HG03432 (cell line): ENCODE measurements at regions not wholly inside any gene's neighbourhood (a gene's known extent, or its start where the extent isn't known, plus 50 kb on each side); places are given as distances from the start of the nearest gene placed in this dataset.
A peak's percentile ranks its signal among the peaks of the same experiment; 100 is the strongest.

Experiments
- ATAC-seq: cut with Tn5 transposase; IDR thresholded peaks from one replicate; pipeline ENCODE4 v1.9.1; 2021; ENCODE audit warnings: mild to moderate bottlenecking, moderate library complexity; ENCODE audit not compliant: unreplicated experiment

GRCh38 chr5:52710310-52710971, 77.3 kb upstream of the ITGA1 start:
- peak; percentile 46 for ATAC-seq

- ATAC-seq: no peak
These were observed 76.6 kb upstream of the ITGA1 start for GRCh38 chr5:52710972-52711596.

- no peak for ATAC-seq
These were observed 75.4 kb upstream of the ITGA1 start for GRCh38 chr5:52712354-52712753.

DNA sequence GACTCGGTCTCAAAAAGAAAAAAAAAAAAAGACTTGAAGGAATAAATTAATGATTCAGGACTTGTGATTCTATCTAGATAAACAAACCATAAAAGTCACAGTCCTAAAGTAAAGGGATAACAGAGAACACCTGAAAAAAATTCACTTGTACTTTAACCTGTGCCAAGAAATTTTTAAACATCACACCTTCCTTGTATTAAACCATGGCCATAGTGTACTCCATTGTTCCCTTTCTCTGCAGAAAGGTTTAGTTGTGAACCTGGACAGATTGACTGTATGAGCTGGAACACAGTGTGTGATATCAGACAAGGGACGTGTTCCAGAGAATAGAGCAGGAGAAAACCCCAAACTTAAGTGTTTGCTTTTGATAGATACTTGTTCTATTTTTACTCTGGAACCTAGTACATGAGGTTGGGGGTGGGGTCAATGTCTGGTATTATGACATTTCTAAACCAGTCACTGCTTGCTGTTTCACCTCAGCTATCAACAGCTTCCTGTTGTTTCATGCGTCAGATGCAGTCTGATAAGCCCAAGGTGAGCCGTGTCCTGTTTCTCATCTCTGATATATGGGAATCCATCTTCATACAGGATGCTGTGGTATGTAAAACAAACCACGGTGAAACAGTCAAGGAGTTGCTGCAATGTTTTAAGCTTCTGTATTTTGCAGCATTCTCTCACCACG, 62.5 kb upstream of the ITGA1 start:
- ATAC-seq: peak; percentile 91

DNA sequence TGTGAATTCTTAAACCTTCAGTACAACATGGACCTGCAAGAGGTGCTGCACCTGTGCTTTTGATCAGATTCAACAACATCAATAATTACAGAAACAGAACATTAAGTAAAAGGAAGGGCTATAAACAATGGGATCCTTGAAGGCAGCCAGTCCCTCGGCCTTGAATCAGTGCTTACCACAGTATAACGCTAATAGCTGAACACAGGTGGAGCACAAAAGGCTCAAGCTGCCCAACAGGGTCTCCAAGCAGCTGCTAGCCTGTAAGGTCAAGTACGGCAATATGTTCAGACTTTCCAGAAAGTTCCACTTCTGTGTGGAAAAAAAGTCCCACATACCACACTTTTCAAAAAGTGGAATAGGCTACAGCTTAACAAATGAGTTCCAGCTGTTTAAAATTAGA, 61.9 kb upstream of the ITGA1 start:
- peak; percentile 15 for ATAC-seq

DNA sequence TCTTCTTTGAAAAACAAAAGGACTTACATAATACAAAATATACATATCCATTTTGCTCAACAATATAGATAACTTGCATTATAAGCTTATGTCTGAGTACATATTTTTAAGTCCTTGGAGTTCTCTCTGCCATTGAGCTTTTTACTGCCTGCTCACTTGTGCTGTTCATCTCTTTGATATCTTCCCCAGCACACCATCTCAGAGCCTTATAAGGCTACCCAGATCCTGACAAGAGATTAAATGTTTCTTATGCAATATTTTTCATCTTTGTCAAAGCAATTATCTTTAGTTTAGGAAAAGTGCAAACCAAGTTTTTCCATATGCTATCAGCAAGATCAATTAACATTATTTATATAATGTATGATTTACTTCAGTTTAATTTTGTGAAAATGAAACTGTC, 60.7 kb upstream of the ITGA1 start:
- no peak for ATAC-seq

- ATAC-seq: no peak
These were observed 60.1 kb upstream of the ITGA1 start for GRCh38 chr5:52727576-52727975.

- ATAC-seq: no peak
These were observed 59.5 kb upstream of the ITGA1 start for GRCh38 chr5:52728224-52728623.

DNA sequence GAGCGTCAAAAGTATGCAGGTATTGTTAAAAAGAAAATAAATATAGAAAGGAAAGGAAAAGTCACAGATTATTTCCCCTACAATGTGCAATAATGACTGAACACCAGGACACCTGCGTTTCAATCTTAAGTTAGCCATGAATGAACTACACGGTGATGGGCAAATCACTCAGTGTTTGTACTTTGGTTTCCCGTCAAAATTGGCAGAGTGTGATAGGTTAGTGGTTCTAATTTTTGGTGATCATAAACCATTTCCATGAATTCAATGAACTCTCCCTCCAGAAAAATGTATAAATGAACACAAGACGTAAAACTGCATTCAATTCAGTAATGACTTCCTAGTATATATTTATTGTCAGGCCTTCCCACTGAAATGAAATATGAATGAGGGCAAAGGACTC, 59.0 kb upstream of the ITGA1 start:
- ATAC-seq: no peak

GRCh38 chr5:52731274-52732027, 56.3 kb upstream of the ITGA1 start:
- ATAC-seq: no peak

DNA sequence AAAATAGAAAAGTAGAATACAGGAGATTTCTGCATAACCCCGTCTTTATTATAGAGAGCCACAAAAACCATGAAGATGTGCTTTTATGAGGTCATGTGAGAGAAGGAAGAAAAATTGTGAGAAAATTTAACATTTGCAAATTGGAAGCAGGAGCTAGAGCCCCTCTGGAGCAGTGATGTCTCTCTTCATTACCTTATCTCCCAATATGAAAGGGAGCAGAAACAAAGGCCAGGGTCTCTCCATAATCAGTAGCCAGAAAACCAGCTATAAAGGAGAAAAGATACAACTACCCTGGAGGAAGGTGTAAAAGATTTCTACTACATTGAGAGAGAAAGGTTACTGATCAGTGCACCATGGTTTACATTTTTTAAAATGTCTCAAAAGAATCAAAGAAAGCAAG, 53.2 kb upstream of the ITGA1 start:
- no peak for ATAC-seq

DNA sequence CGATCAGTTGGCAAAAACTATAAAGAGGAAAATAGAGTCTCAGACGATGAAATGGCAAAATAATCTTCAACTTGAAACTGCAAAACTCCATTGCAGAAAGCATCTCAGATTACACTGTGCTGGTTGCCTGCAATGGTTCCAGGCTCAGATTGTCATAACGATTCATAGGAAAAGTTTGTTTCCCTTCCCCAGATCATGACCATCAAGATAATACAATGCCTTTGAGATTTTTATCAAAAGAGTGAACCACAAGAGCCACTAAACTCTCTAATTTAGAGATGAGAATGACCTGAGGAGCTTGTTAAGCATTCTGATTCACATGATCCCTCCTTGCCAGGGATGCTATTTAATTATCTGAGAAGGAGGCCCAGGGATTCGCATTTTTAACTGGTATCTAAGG, 52.6 kb upstream of the ITGA1 start:
- ATAC-seq: no peak
